GM21423 (cell line): ENCODE measurements at regions not wholly inside any gene's neighbourhood (a gene's known extent, or its start where the extent isn't known, plus 50 kb on each side); places are given as distances from the start of the nearest gene placed in this dataset.

ENCODE experiments used
- ATAC-seq: cut with Tn5 transposase; IDR thresholded peaks from one replicate; pipeline ENCODE4 v1.9.1; 2021; ENCODE audit warnings: mild to moderate bottlenecking, moderate library complexity; ENCODE audit not compliant: unreplicated experiment

GRCh38 chr2:129738799-129739198 lies 240.7 kb upstream of the RAB6C start:
- ATAC-seq = no peak

GRCh38 chr2:129740504-129740903 lies 239.0 kb upstream of the RAB6C start:
- no peak for ATAC-seq

- ATAC-seq = no peak
Observed at GRCh38 chr2:129741165-129741564, 238.3 kb upstream of the RAB6C start.

- ATAC-seq = no peak
Observed at GRCh38 chr2:129741623-129742022, 237.8 kb upstream of the RAB6C start.

GRCh38 chr2:129742415-129743180 lies 236.9 kb upstream of the RAB6C start:
- ATAC-seq = no peak

- no peak for ATAC-seq
Observed at GRCh38 chr2:129744141-129744540, 235.3 kb upstream of the RAB6C start.

GRCh38 chr2:129744649-129745048 lies 234.8 kb upstream of the RAB6C start:
- no peak for ATAC-seq

- no peak for ATAC-seq
Observed at GRCh38 chr2:129747500-129748125, 231.9 kb upstream of the RAB6C start.

- no peak for ATAC-seq
Observed at GRCh38 chr2:129748250-129748649, 231.2 kb upstream of the RAB6C start.

GRCh38 chr2:129748653-129749052 lies 230.8 kb upstream of the RAB6C start:
- no peak for ATAC-seq

GRCh38 chr2:129751409-129751808 lies 228.1 kb upstream of the RAB6C start:
- no peak for ATAC-seq

GRCh38 chr2:129752176-129752575 lies 227.3 kb upstream of the RAB6C start:
- ATAC-seq = no peak

- no peak for ATAC-seq
Observed at GRCh38 chr2:129752686-129753085, 226.8 kb upstream of the RAB6C start.

- ATAC-seq = no peak
Observed at GRCh38 chr2:129753261-129753660, 226.2 kb upstream of the RAB6C start.

GRCh38 chr2:129754421-129754820 lies 225.0 kb upstream of the RAB6C start:
- ATAC-seq = no peak

- no peak for ATAC-seq
Observed at GRCh38 chr2:129754831-129755230, 224.6 kb upstream of the RAB6C start.

- no peak for ATAC-seq
Observed at GRCh38 chr2:129755786-129756185, 223.7 kb upstream of the RAB6C start.

GRCh38 chr2:129756276-129756675 lies 223.2 kb upstream of the RAB6C start:
- ATAC-seq = no peak

GRCh38 chr2:129757366-129757914 lies 222.0 kb upstream of the RAB6C start:
- no peak for ATAC-seq

GRCh38 chr2:129757915-129758783 lies 221.3 kb upstream of the RAB6C start:
- ATAC-seq = no peak

GRCh38 chr2:129758784-129759471 lies 220.5 kb upstream of the RAB6C start:
- ATAC-seq = no peak
